WTC11 (cell line): ENCODE measurements at regions not wholly inside any gene's neighbourhood (a gene's known extent, or its start where the extent isn't known, plus 50 kb on each side); places are given as distances from the start of the nearest gene placed in this dataset.

Experiments used
- ATAC-seq: fragments of 200-7000 bp; cut with Tn5 transposase; 2 replicates; pipeline ENCODE4 v1.10.0; 2021; ENCODE audit warnings: mild to moderate bottlenecking, moderate library complexity
- CTCF ChIA-PET: fragments of 300-600 bp; sonication (Branson Sonifier 250); formaldehyde crosslinking; loops from one replicate; lab custom pipeline; 2021; ENCODE audit warnings: antibody characterized with exemption; lab: Charles Lee
- POLR2A ChIA-PET: fragments of 350-600 bp; sonication (Branson Sonifier 250); formaldehyde crosslinking; loops from one replicate; lab custom pipeline; 2021; ENCODE audit warnings: antibody characterized with exemption; lab: Charles Lee
- DNase-seq: peaks from one replicate; pipeline ENCODE4 v3.0.0; 2021; ENCODE audit warnings: low spot score
- H3K27ac Mint-ChIP-seq: 2 replicates; pipeline ENCODE4 v1.8.0; 2021; ENCODE audit warnings: mixed read lengths
- H3K27me3 Mint-ChIP-seq: 2 replicates; pipeline ENCODE4 v1.8.0; 2021; ENCODE audit warnings: low read depth, mild to moderate bottlenecking, moderate library complexity, mixed read lengths
- H3K36me3 Mint-ChIP-seq: 2 replicates; pipeline ENCODE4 v1.8.0; 2021; ENCODE audit warnings: mixed read lengths
- H3K4me1 Mint-ChIP-seq: 2 replicates; pipeline ENCODE4 v1.8.0; 2022; ENCODE audit warnings: mixed read lengths
- H3K4me3 Mint-ChIP-seq: 2 replicates; pipeline ENCODE4 v1.8.0; 2021; ENCODE audit warnings: mild to moderate bottlenecking, moderate library complexity, mixed read lengths
- H3K9me3 Mint-ChIP-seq: 2 replicates; pipeline ENCODE4 v1.8.0; 2021; ENCODE audit warnings: mixed read lengths
- ATF1 ChIP-seq: sonication (generic); formaldehyde crosslinking; IDR thresholded peaks from 2 replicates; pipeline ENCODE4 v1.8.1; 2023; ENCODE audit warnings: mild to moderate bottlenecking, moderate library complexity, missing genetic modification reagents
- CDX4 ChIP-seq: fragments of 250-450 bp; sonication (Bioruptor Pico); IDR thresholded peaks from 2 replicates; pipeline ENCODE4 v1.9.0; 2021; ENCODE audit warnings: moderate library complexity, mild to moderate bottlenecking, inconsistent platforms, borderline replicate concordance
- CREB1 ChIP-seq: sonication (generic); formaldehyde crosslinking; IDR thresholded peaks from 2 replicates; pipeline ENCODE4 v1.8.0; 2023; ENCODE audit warnings: mild to moderate bottlenecking, missing genetic modification reagents
- CREM ChIP-seq: sonication (generic); formaldehyde crosslinking; IDR thresholded peaks from 2 replicates; pipeline ENCODE4 v1.8.1; 2022; ENCODE audit warnings: mild to moderate bottlenecking, missing genetic modification reagents, moderate library complexity
- E2F4 ChIP-seq: sonication (generic); formaldehyde crosslinking; IDR thresholded peaks from 2 replicates; pipeline ENCODE4 v1.8.1; 2022; ENCODE audit warnings: low read depth, mild to moderate bottlenecking, moderate library complexity, missing genetic modification reagents, borderline replicate concordance
- EMX1 ChIP-seq: fragments of 250-450 bp; sonication (Bioruptor Pico); IDR thresholded peaks from 2 replicates; pipeline ENCODE4 v1.8.0; 2021; ENCODE audit warnings: mild to moderate bottlenecking
- ERG ChIP-seq: fragments of 250-450 bp; sonication (Bioruptor Pico); IDR thresholded peaks from 2 replicates; pipeline ENCODE4 v1.8.0; 2021; ENCODE audit warnings: mild to moderate bottlenecking
- ESRRA ChIP-seq: sonication (generic); formaldehyde crosslinking; IDR thresholded peaks from 2 replicates; pipeline ENCODE4 v1.8.1; 2022; ENCODE audit warnings: mild to moderate bottlenecking, missing genetic modification reagents, borderline replicate concordance
- KAT7 ChIP-seq: sonication (generic); formaldehyde crosslinking; IDR thresholded peaks from 2 replicates; pipeline ENCODE4 v1.8.1; 2023; ENCODE audit warnings: missing genetic modification reagents, mild to moderate bottlenecking, borderline replicate concordance
- NFYB ChIP-seq: sonication (generic); formaldehyde crosslinking; conservative IDR thresholded peaks from 2 replicates; pipeline ENCODE4 v1.8.0; 2022; ENCODE audit warnings: low read depth, missing genetic modification reagents
- NR1H2 ChIP-seq: sonication (generic); formaldehyde crosslinking; IDR thresholded peaks from 2 replicates; pipeline ENCODE4 v1.9.0; 2021; ENCODE audit warnings: mild to moderate bottlenecking, moderate library complexity, missing genetic modification reagents
- RORB ChIP-seq: fragments of 250-450 bp; sonication (Bioruptor Pico); IDR thresholded peaks from 2 replicates; pipeline ENCODE4 v1.9.0; 2021; ENCODE audit warnings: mild to moderate bottlenecking
- SMAD4 ChIP-seq: sonication (generic); formaldehyde crosslinking; IDR thresholded peaks from 2 replicates; pipeline ENCODE4 v1.8.0; 2022; ENCODE audit warnings: mild to moderate bottlenecking, missing genetic modification reagents
- TEAD1 ChIP-seq: sonication (generic); formaldehyde crosslinking; IDR thresholded peaks from 2 replicates; pipeline ENCODE4 v1.8.0; 2022; ENCODE audit warnings: mild to moderate bottlenecking, missing genetic modification reagents
- ZNF281 ChIP-seq: sonication (generic); formaldehyde crosslinking; IDR thresholded peaks from 2 replicates; pipeline ENCODE4 v1.8.0; 2023; ENCODE audit warnings: mild to moderate bottlenecking, missing genetic modification reagents
- TF ChIP-seq, protein P1 (sequence below): sonication (generic); formaldehyde crosslinking; IDR thresholded peaks from 2 replicates; pipeline ENCODE4 v1.8.1; 2023; ENCODE audit warnings: mild to moderate bottlenecking, missing genetic modification reagents
- TF ChIP-seq, protein P2 (sequence below): sonication (generic); formaldehyde crosslinking; IDR thresholded peaks from 2 replicates; pipeline ENCODE4 v1.8.1; 2023; ENCODE audit warnings: mild to moderate bottlenecking, missing genetic modification reagents

- POLR2A ChIA-PET = no interaction called here
Observed at GRCh38 chr11:92457250-92457649, 232.6 kb downstream of the FAT3 start.

More at GRCh38 chr11:92457250-92457649, 232.6 kb downstream of the FAT3 start:
- CTCF ChIA-PET = no interaction called here
- H3K9me3 Mint-ChIP-seq = no peaks in the 10 kb centered on the region
- ATAC-seq (no peak), DNase-seq (no peak)
- H3K4me1 Mint-ChIP-seq = peaks cover 7% of the 10 kb centered on the region
- H3K36me3 Mint-ChIP-seq = no peaks in the 10 kb centered on the region
- TF ChIP-seq NR1H2 (CRISPR knock-in tag) (no peak), CREM (CRISPR knock-in tag) (no peak), ESRRA (CRISPR knock-in tag) (no peak), CDX4 (CRISPR knock-in tag) (no peak), KAT7 (CRISPR knock-in tag) (no peak), ZNF281 (no peak), ATF1 (no peak), NFYB (CRISPR knock-in tag) (no peak), TEAD1 (CRISPR knock-in tag) (no peak), E2F4 (no peak), SMAD4 (no peak), EMX1 (CRISPR knock-in tag) (no peak), ERG (CRISPR knock-in tag) (no peak), RORB (no peak), CREB1 (CRISPR knock-in tag) (no peak)
- TF ChIP-seq, protein P1, sequence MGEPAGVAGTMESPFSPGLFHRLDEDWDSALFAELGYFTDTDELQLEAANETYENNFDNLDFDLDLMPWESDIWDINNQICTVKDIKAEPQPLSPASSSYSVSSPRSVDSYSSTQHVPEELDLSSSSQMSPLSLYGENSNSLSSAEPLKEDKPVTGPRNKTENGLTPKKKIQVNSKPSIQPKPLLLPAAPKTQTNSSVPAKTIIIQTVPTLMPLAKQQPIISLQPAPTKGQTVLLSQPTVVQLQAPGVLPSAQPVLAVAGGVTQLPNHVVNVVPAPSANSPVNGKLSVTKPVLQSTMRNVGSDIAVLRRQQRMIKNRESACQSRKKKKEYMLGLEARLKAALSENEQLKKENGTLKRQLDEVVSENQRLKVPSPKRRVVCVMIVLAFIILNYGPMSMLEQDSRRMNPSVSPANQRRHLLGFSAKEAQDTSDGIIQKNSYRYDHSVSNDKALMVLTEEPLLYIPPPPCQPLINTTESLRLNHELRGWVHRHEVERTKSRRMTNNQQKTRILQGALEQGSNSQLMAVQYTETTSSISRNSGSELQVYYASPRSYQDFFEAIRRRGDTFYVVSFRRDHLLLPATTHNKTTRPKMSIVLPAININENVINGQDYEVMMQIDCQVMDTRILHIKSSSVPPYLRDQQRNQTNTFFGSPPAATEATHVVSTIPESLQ (CRISPR knock-in tag) = no peak
- TF ChIP-seq, protein P2, sequence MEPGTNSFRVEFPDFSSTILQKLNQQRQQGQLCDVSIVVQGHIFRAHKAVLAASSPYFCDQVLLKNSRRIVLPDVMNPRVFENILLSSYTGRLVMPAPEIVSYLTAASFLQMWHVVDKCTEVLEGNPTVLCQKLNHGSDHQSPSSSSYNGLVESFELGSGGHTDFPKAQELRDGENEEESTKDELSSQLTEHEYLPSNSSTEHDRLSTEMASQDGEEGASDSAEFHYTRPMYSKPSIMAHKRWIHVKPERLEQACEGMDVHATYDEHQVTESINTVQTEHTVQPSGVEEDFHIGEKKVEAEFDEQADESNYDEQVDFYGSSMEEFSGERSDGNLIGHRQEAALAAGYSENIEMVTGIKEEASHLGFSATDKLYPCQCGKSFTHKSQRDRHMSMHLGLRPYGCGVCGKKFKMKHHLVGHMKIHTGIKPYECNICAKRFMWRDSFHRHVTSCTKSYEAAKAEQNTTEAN (CRISPR knock-in tag) = no peak
- no peak overlapping the region for H3K4me3 Mint-ChIP-seq
- H3K27ac Mint-ChIP-seq = no peak overlapping the region
- H3K27me3 Mint-ChIP-seq = no peaks in the 10 kb centered on the region
